ENCODE measurements at regions not wholly inside any gene's neighbourhood (a gene's known extent, or its start where the extent isn't known, plus 50 kb on each side); places are given as distances from the start of the nearest gene placed in this dataset.

DNA sequence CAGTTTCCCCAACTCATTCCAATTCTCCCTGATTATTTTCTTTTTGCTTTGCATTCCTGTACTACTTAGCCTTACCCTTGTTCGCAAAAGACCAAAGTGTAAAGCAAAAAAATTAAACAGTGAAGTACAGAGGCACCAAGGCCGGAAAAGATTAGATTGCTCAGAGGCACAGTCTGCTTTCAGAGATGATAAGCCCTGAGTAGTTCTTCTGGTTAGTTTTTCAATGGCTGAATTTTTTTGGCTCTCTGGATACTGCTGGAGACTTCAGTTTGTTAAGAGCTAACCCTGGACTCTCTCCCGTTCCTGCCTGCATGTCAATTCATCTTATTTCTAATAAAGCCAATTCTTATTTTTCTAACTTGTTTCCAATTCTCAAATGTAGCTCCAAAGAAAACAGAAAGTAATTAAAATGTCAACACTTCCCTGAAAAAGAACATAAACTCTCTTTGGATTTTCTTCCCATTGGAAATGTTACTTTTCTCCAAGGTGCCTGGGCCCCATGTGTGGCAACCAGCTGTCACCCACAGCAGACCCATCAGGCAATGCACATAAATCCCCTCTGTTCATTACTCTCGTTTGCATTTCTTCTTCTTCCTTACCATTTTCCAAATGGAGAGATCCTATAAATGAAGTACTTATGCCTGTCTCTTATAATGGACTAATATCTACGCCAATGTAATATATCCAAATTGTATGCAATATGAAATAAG, 142.8 kb downstream of the BTG1 start:
- H3K27me3 Mint-ChIP-seq (ENCODE audit: low read depth) = no peaks in the 10 kb centered on the region
- TF ChIP-seq, protein P1, sequence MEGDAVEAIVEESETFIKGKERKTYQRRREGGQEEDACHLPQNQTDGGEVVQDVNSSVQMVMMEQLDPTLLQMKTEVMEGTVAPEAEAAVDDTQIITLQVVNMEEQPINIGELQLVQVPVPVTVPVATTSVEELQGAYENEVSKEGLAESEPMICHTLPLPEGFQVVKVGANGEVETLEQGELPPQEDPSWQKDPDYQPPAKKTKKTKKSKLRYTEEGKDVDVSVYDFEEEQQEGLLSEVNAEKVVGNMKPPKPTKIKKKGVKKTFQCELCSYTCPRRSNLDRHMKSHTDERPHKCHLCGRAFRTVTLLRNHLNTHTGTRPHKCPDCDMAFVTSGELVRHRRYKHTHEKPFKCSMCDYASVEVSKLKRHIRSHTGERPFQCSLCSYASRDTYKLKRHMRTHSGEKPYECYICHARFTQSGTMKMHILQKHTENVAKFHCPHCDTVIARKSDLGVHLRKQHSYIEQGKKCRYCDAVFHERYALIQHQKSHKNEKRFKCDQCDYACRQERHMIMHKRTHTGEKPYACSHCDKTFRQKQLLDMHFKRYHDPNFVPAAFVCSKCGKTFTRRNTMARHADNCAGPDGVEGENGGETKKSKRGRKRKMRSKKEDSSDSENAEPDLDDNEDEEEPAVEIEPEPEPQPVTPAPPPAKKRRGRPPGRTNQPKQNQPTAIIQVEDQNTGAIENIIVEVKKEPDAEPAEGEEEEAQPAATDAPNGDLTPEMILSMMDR (conservative IDR thresholded peaks at IDR 0.05) = no peak
- peaks cover 16% of the 10 kb centered on the region for H3K4me1 Mint-ChIP-seq
- DNase-seq (ENCODE audit: low read depth, low spot score) = no peak
- H3K9me3 Mint-ChIP-seq = peaks cover 17% of the 10 kb centered on the region
- H3K36me3 Mint-ChIP-seq (ENCODE audit: low read depth) = peaks cover 10% of the 10 kb centered on the region
- H3K27ac Mint-ChIP-seq (ENCODE audit: unreplicated experiment) = no peak overlapping the region
- no peak overlapping the region for H3K4me3 Mint-ChIP-seq

DNA sequence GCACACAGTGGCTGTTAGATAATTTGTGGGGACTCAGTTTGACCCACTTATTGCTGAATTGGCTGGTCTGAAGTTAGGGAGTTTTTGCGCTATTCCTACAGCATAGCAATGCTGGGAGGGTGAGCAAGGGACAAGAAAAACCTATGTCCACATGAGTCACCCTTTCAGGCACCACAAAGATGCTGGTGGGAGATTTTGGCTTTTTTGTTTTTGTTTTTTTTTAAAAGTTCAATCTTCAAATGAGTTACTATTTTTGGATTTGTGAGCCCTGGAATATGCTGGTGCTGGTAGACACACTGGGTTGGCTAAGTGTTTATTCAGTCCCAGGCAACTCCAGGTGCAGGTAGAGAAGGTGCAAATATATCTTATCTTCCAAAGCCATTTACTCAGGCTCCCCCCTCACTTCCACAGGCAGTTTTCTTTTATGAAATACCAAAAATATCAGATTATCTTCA, 143.4 kb downstream of the BTG1 start:
- Mint-ChIP-seq H3K4me1 (peaks cover 16% of the 10 kb centered on the region), H3K27ac (ENCODE audit: unreplicated experiment) (no peak overlapping the region), H3K36me3 (ENCODE audit: low read depth) (peaks cover 10% of the 10 kb centered on the region), H3K27me3 (ENCODE audit: low read depth) (no peaks in the 10 kb centered on the region), H3K9me3 (peaks cover 17% of the 10 kb centered on the region), H3K4me3 (no peak overlapping the region)
- TF ChIP-seq, protein P1 (conservative IDR thresholded peaks at IDR 0.05) = no peak
- no peak for DNase-seq (ENCODE audit: low read depth, low spot score)

GRCh38 chr12:92000597-92000996, 145.0 kb downstream of the BTG1 start:
- H3K4me1 Mint-ChIP-seq = peaks cover 16% of the 10 kb centered on the region
- H3K9me3 Mint-ChIP-seq = peaks cover 17% of the 10 kb centered on the region
- peaks cover 8% of the 10 kb centered on the region for H3K36me3 Mint-ChIP-seq (ENCODE audit: low read depth)
- H3K27me3 Mint-ChIP-seq (ENCODE audit: low read depth) = no peaks in the 10 kb centered on the region
- TF ChIP-seq, protein P1 (conservative IDR thresholded peaks at IDR 0.05) = no peak
- no peak overlapping the region for H3K4me3 Mint-ChIP-seq
- H3K27ac Mint-ChIP-seq (ENCODE audit: unreplicated experiment) = no peak overlapping the region
- no peak for DNase-seq (ENCODE audit: low read depth, low spot score)

DNA sequence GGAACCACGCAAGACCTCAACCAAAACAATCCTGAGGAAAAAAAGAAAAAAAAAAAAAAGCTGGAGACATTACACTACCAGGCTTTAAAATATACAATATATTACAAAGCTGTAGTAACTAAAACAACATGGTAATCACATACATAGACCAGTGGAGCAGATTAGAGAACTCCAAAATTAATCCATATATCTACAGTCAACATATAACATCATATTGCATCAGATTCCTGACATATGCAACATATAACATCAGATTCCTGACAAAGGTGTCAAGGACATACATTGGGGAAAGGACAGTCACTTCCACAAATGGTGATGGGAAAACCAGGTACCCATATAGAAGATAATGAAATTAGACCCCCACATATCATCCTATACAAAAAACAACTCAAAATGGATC, 145.8 kb downstream of the BTG1 start:
- Mint-ChIP-seq H3K27me3 (ENCODE audit: low read depth) (no peaks in the 10 kb centered on the region), H3K4me3 (no peak overlapping the region), H3K27ac (ENCODE audit: unreplicated experiment) (no peak overlapping the region), H3K36me3 (ENCODE audit: low read depth) (peaks cover 8% of the 10 kb centered on the region), H3K4me1 (peaks cover 21% of the 10 kb centered on the region), H3K9me3 (peaks cover 17% of the 10 kb centered on the region)
- TF ChIP-seq, protein P1 (conservative IDR thresholded peaks at IDR 0.05) = no peak
- no peak for DNase-seq (ENCODE audit: low read depth, low spot score)

GRCh38 chr12:91998316-91998715, 147.3 kb downstream of the BTG1 start:
- no peaks in the 10 kb centered on the region for H3K27me3 Mint-ChIP-seq (ENCODE audit: low read depth)
- peaks cover 28% of the 10 kb centered on the region for H3K4me1 Mint-ChIP-seq
- H3K4me3 Mint-ChIP-seq = no peak overlapping the region
- TF ChIP-seq, protein P1 (conservative IDR thresholded peaks at IDR 0.05) = no peak
- H3K27ac Mint-ChIP-seq (ENCODE audit: unreplicated experiment) = no peak overlapping the region
- DNase-seq (ENCODE audit: low read depth, low spot score) = no peak
- H3K9me3 Mint-ChIP-seq = peaks cover 17% of the 10 kb centered on the region
- peaks cover 8% of the 10 kb centered on the region for H3K36me3 Mint-ChIP-seq (ENCODE audit: low read depth)
